HG02623 (cell line): ENCODE measurements at regions not wholly inside any gene's neighbourhood (a gene's known extent, or its start where the extent isn't known, plus 50 kb on each side); places are given as distances from the start of the nearest gene placed in this dataset.

ENCODE experiments used
- ATAC-seq: cut with Tn5 transposase; IDR thresholded peaks from one replicate; pipeline ENCODE4 v1.9.1; 2021; ENCODE audit warnings: moderate library complexity; ENCODE audit not compliant: unreplicated experiment

- ATAC-seq = no peak
These were observed 128.9 kb upstream of the HS6ST1 start for GRCh38 chr2:128447538-128447995.

GRCh38 chr2:128448331-128449225, 129.9 kb upstream of the HS6ST1 start:
- no peak for ATAC-seq

GRCh38 chr2:128449226-128450061, 130.8 kb upstream of the HS6ST1 start:
- ATAC-seq = no peak

GRCh38 chr2:128450211-128451024, 131.8 kb upstream of the HS6ST1 start:
- no peak for ATAC-seq

- no peak for ATAC-seq
These were observed 132.7 kb upstream of the HS6ST1 start for GRCh38 chr2:128451084-128452023.

- no peak for ATAC-seq
These were observed 133.3 kb upstream of the HS6ST1 start for GRCh38 chr2:128452024-128452411.

- ATAC-seq = no peak
These were observed 134.2 kb upstream of the HS6ST1 start for GRCh38 chr2:128452536-128453530.

GRCh38 chr2:128454980-128455720, 136.5 kb upstream of the HS6ST1 start:
- no peak for ATAC-seq

- ATAC-seq = no peak
These were observed 137.0 kb upstream of the HS6ST1 start for GRCh38 chr2:128455721-128456050.

GRCh38 chr2:128456281-128456680, 137.6 kb upstream of the HS6ST1 start:
- ATAC-seq = no peak

- ATAC-seq = no peak
These were observed 138.4 kb upstream of the HS6ST1 start for GRCh38 chr2:128457006-128457604.

- no peak for ATAC-seq
These were observed 139.0 kb upstream of the HS6ST1 start for GRCh38 chr2:128457716-128458115.

GRCh38 chr2:128458505-128458904, 139.8 kb upstream of the HS6ST1 start:
- ATAC-seq = no peak

- ATAC-seq = no peak
These were observed 145.8 kb upstream of the HS6ST1 start for GRCh38 chr2:128464456-128464855.

- no peak for ATAC-seq
These were observed 146.8 kb upstream of the HS6ST1 start for GRCh38 chr2:128465246-128466170.

- no peak for ATAC-seq
These were observed 147.7 kb upstream of the HS6ST1 start for GRCh38 chr2:128466376-128466775.

- ATAC-seq = no peak
These were observed 148.1 kb upstream of the HS6ST1 start for GRCh38 chr2:128466776-128467175.
